AML-193 (cell line): ENCODE measurements at regions not wholly inside any gene's neighbourhood (a gene's known extent, or its start where the extent isn't known, plus 50 kb on each side); places are given as distances from the start of the nearest gene placed in this dataset.
"Not testable (repeated sequence)": the region's sequence is repeated elsewhere in the genome, so short reads cannot be mapped to it uniquely, and the experiment has no call there.

ENCODE experiments used
- DNase-seq, 2 experiments: peaks; one replicate each; lab custom pipeline; 2025; lab: John Stamatoyannopoulos, UW

- not testable (repeated sequence) for DNase-seq
Measured at GRCh38 chr5:111819028-111819427, 62.0 kb upstream of the NREP start.

- no peak for DNase-seq
Measured at GRCh38 chr5:111813537-111813936, 56.5 kb upstream of the NREP start.

GRCh38 chr5:111810112-111810511 lies 53.1 kb upstream of the NREP start:
- DNase-seq: no peak
